G401.6 (cell line): ENCODE measurements at regions not wholly inside any gene's neighbourhood (a gene's known extent, or its start where the extent isn't known, plus 50 kb on each side); places are given as distances from the start of the nearest gene placed in this dataset.

Experiments used
- FAIRE-seq: peaks from 2 replicates; lab custom pipeline; 2012; peaks lifted over from hg19 to GRCh38; lab: Jason Lieb, UNC

GRCh38 chr6:1153696-1154245, 158.1 kb upstream of the FOXQ1 start:
- FAIRE-seq, result no peak

GRCh38 chr6:1146500-1146899, 165.4 kb upstream of the FOXQ1 start:
- FAIRE-seq, result no peak

GRCh38 chr6:1145768-1146218, 166.1 kb upstream of the FOXQ1 start:
- no peak for FAIRE-seq

- no peak for FAIRE-seq
These were observed 166.8 kb upstream of the FOXQ1 start for GRCh38 chr6:1144842-1145767.

- no peak for FAIRE-seq
These were observed 168.2 kb upstream of the FOXQ1 start for GRCh38 chr6:1143655-1144054.

GRCh38 chr6:1139155-1139890, 172.6 kb upstream of the FOXQ1 start:
- FAIRE-seq, result no peak

GRCh38 chr6:1137849-1138248, 174.0 kb upstream of the FOXQ1 start:
- FAIRE-seq, result no peak

- no peak for FAIRE-seq
These were observed 175.1 kb upstream of the FOXQ1 start for GRCh38 chr6:1136827-1137226.

- no peak for FAIRE-seq
These were observed 175.5 kb upstream of the FOXQ1 start for GRCh38 chr6:1136415-1136774.

GRCh38 chr6:1135726-1136414, 176.0 kb upstream of the FOXQ1 start:
- FAIRE-seq, result no peak

- FAIRE-seq, result no peak
These were observed 180.4 kb upstream of the FOXQ1 start for GRCh38 chr6:1131285-1132079.

- FAIRE-seq, result no peak
These were observed 181.2 kb upstream of the FOXQ1 start for GRCh38 chr6:1130709-1131108.

- no peak for FAIRE-seq
These were observed 182.8 kb upstream of the FOXQ1 start for GRCh38 chr6:1129131-1129530.

- FAIRE-seq, result no peak
These were observed 184.2 kb upstream of the FOXQ1 start for GRCh38 chr6:1127597-1128288.

GRCh38 chr6:1127129-1127528, 184.8 kb upstream of the FOXQ1 start:
- no peak for FAIRE-seq

GRCh38 chr6:1126036-1126435, 185.9 kb upstream of the FOXQ1 start:
- FAIRE-seq, result no peak

GRCh38 chr6:1125297-1125696, 186.6 kb upstream of the FOXQ1 start:
- no peak for FAIRE-seq

GRCh38 chr6:1124885-1125284, 187.0 kb upstream of the FOXQ1 start:
- no peak for FAIRE-seq

- FAIRE-seq, result no peak
These were observed 188.2 kb upstream of the FOXQ1 start for GRCh38 chr6:1123386-1124375.

GRCh38 chr6:1122083-1122482, 189.8 kb upstream of the FOXQ1 start:
- no peak for FAIRE-seq
